Body of pancreas (tissue), 4 donors: ENCODE measurements at regions not wholly inside any gene's neighbourhood (a gene's known extent, or its start where the extent isn't known, plus 50 kb on each side); places are given as distances from the start of the nearest gene placed in this dataset.

Source experiments
- ATAC-seq: fragments of 150-250 bp; one replicate; pipeline ENCODE4 v1.9.1; 2016
- DNase-seq, 4 donors: peaks; one replicate each; pipeline ENCODE4 v3.0.0-alpha.2; 2019
- H3K27ac ChIP-seq, 4 donors: fragments of 200-600 bp; sonication (generic); 1 replicate in 3 of 4; 2 replicates in 1 of 4; pipeline versions ENCODE4 v1.5.1 to v1.6.1; 2016 to 2019; ENCODE audit warnings: mild to moderate bottlenecking in 1 of 4, mixed read lengths in 1 of 4, moderate library complexity in 1 of 4
- H3K27me3 ChIP-seq, 2 donors: fragments of 200-600 bp; sonication (generic); one replicate each; pipeline ENCODE4 v1.6.0; 2016; ENCODE audit warnings: mild to moderate bottlenecking in 1 of 2
- H3K36me3 ChIP-seq, 2 donors: fragments of 200-600 bp; sonication (generic); replicated peaks in 1 of 2; 2 replicates each; pipeline ENCODE4 v1.5.1; 2016; ENCODE audit warnings: low read depth in 2 of 2; ENCODE audit not compliant: insufficient read depth in 1 of 2
- H3K4me1 ChIP-seq: fragments of 200-600 bp; sonication (generic); one replicate; pipeline ENCODE4 v1.6.0; 2016
- H3K4me3 ChIP-seq, 2 donors: fragments of 200-600 bp; sonication (generic); 1 replicate in 1 of 2; 2 replicates in 1 of 2; pipeline ENCODE4 v1.5.1; 2016 to 2019
- H3K9me3 ChIP-seq, 3 donors: fragments of 200-600 bp; sonication (generic); 1 replicate in 2 of 3; 2 replicates in 1 of 3; pipeline ENCODE4 v1.5.1; 2016
- POLR2A ChIP-seq, 3 donors: fragments of 450-650 bp; IDR thresholded peaks; one replicate each; pipeline ENCODE4 v1.6.1; 2016; ENCODE audit warnings: antibody characterized with exemption in 3 of 3, mild to moderate bottlenecking in 2 of 3
- WGBS, 2 donors: methylation state at CpG; one replicate each; pipeline ENCODE4 v1.1.5; 2017; 5-methylcytosine and 5-hydroxymethylcytosine counted together
- intact Hi-C: fragments of 100-400 bp; cut with DNase I; formaldehyde crosslinking; loops from one replicate; pipeline ENCODE4 v1.15.1; 2023
- TF ChIP-seq, protein P1 (sequence below), 7 experiments: fragments of 450-650 bp in 4 of 7; fragments of 200-600 bp in 3 of 7; sonication (generic) in 3 of 7; IDR thresholded peaks; one replicate each; pipeline ENCODE4 v1.5.1; 2016 to 2019; ENCODE audit warnings: antibody characterized with exemption in 7 of 7

DNA sequence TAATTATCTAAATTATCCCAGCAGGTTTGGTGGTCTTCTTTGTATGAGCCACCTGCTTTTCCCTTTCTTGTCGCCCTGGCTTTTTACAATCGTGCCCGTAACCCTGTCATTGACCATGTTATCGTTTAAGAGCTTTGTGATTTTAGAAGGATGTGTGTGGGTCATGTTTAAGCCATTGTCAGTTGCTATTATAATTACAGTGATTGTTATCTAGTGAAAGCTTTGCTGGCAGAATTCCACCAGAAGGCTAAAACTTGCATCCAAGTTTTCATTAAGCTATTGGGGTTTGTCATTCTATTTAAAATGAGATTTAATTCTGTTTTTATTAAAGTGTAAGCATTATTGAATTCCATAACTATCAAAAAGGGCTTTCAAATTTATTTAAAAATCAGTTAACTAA lies 354.2 kb upstream of the TMEM229A start:
- no peaks in the 10 kb centered on the region for H3K4me1 ChIP-seq
- intact Hi-C loops, result no loop called here
- no peaks in the 10 kb centered on the region for H3K36me3 ChIP-seq
- 77 to 83% methylated on average over 4 of the region's 4 CpGs for WGBS, 2 donors
- no peaks in the 10 kb centered on the region for H3K9me3 ChIP-seq
- TF ChIP-seq, protein P1, sequence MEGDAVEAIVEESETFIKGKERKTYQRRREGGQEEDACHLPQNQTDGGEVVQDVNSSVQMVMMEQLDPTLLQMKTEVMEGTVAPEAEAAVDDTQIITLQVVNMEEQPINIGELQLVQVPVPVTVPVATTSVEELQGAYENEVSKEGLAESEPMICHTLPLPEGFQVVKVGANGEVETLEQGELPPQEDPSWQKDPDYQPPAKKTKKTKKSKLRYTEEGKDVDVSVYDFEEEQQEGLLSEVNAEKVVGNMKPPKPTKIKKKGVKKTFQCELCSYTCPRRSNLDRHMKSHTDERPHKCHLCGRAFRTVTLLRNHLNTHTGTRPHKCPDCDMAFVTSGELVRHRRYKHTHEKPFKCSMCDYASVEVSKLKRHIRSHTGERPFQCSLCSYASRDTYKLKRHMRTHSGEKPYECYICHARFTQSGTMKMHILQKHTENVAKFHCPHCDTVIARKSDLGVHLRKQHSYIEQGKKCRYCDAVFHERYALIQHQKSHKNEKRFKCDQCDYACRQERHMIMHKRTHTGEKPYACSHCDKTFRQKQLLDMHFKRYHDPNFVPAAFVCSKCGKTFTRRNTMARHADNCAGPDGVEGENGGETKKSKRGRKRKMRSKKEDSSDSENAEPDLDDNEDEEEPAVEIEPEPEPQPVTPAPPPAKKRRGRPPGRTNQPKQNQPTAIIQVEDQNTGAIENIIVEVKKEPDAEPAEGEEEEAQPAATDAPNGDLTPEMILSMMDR (IDR thresholded peaks at IDR 0.05), result no peak
- TF ChIP-seq POLR2A (IDR thresholded peaks at IDR 0.05), result no peak
- no peak overlapping the region for H3K27ac ChIP-seq
- DNase-seq (no peak), ATAC-seq (no peak)
- H3K27me3 ChIP-seq, result no peaks in the 10 kb centered on the region
- no peak overlapping the region for H3K4me3 ChIP-seq

- no peak for DNase-seq
- H3K4me3 ChIP-seq, result no peak overlapping the region
- no peaks in the 10 kb centered on the region for H3K9me3 ChIP-seq
- intact Hi-C loops, result no loop called here
- H3K4me1 ChIP-seq, result no peaks in the 10 kb centered on the region
- H3K36me3 ChIP-seq, result no peaks in the 10 kb centered on the region
- H3K27me3 ChIP-seq, result no peaks in the 10 kb centered on the region
- H3K27ac ChIP-seq, result no peak overlapping the region
- ATAC-seq, result no peak
- TF ChIP-seq POLR2A (IDR thresholded peaks at IDR 0.05), result no peak
- TF ChIP-seq, protein P1 (IDR thresholded peaks at IDR 0.05), result no peak
- WGBS, 2 donors, result 72 to 83% methylated on average over 1 of the region's 1 CpG
These were observed 346.4 kb upstream of the TMEM229A start for GRCh38 chr7:124379296-124379695.

- Histone ChIP-seq H3K36me3 (no peaks in the 10 kb centered on the region), H3K4me1 (no peaks in the 10 kb centered on the region), H3K27me3 (no peaks in the 10 kb centered on the region), H3K27ac (no peak overlapping the region), H3K9me3 (no peaks in the 10 kb centered on the region), H3K4me3 (no peak overlapping the region)
- WGBS, 2 donors, result 40 to 41% methylated on average over 4 of the region's 4 CpGs
- ATAC-seq (no peak), DNase-seq (no peak)
- TF ChIP-seq POLR2A (IDR thresholded peaks at IDR 0.05), result no peak
- TF ChIP-seq, protein P1 (IDR thresholded peaks at IDR 0.05), result no peak
- intact Hi-C loops, result no loop called here
These were observed 343.2 kb upstream of the TMEM229A start for GRCh38 chr7:124376111-124376510.

- H3K27me3 ChIP-seq, result no peaks in the 10 kb centered on the region
- no peak overlapping the region for H3K27ac ChIP-seq
- H3K4me1 ChIP-seq, result no peaks in the 10 kb centered on the region
- DNase-seq (no peak), ATAC-seq (no peak)
- H3K4me3 ChIP-seq, result no peak overlapping the region
- no peaks in the 10 kb centered on the region for H3K9me3 ChIP-seq
- no peaks in the 10 kb centered on the region for H3K36me3 ChIP-seq
- intact Hi-C loops, result no loop called here
- 57 to 68% methylated on average over 4 of the region's 4 CpGs for WGBS, 2 donors
- TF ChIP-seq, protein P1 (IDR thresholded peaks at IDR 0.05), result no peak
- no peak for TF ChIP-seq POLR2A (IDR thresholded peaks at IDR 0.05)
These were observed 342.5 kb upstream of the TMEM229A start for GRCh38 chr7:124375391-124375790.

GRCh38 chr7:124369310-124369709 lies 336.4 kb upstream of the TMEM229A start:
- WGBS, 2 donors, result 73 to 88% methylated on average over 1 of the region's 1 CpG
- TF ChIP-seq, protein P1 (IDR thresholded peaks at IDR 0.05), result no peak
- no peak for TF ChIP-seq POLR2A (IDR thresholded peaks at IDR 0.05)
- no peaks in the 10 kb centered on the region for H3K36me3 ChIP-seq
- DNase-seq (no peak), ATAC-seq (no peak)
- no peak overlapping the region for H3K4me3 ChIP-seq
- no peaks in the 10 kb centered on the region for H3K4me1 ChIP-seq
- H3K9me3 ChIP-seq, result no peaks in the 10 kb centered on the region
- H3K27me3 ChIP-seq, result no peaks in the 10 kb centered on the region
- H3K27ac ChIP-seq, result no peak overlapping the region
- intact Hi-C loops, result no loop called here
